ENCODE measurements at regions not wholly inside any gene's neighbourhood (a gene's known extent, or its start where the extent isn't known, plus 50 kb on each side); places are given as distances from the start of the nearest gene placed in this dataset.
"Not testable (repeated sequence)": the region's sequence is repeated elsewhere in the genome, so short reads cannot be mapped to it uniquely, and the experiment has no call there.

DNA sequence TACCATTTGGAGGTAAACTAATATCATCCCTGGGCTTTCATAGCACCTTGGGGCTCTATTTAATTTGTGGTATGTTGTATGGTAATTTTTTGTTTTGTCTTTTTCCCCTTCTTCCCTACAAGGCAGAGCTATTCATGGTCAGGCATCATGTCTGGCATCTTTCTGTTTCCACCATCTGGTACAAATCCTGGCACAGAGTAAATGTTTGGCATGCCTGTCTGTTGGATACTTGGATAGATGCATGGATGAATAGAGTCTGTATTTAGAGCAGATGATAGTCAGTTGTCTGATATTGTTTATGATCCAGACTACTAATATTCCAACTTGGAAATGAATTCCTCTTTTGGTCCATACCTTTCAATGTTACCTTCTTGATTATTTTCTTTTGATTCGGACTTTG lies 139.8 kb downstream of the NEDD1 start:
- H3K27me3 ChIP-seq (ENCODE audit: control insufficient read depth, insufficient read depth, low read length) = no peaks in the 10 kb centered on the region
- H3K4me1 ChIP-seq (ENCODE audit: control insufficient read depth, insufficient read depth, low read length) = peaks cover 15% of the 10 kb centered on the region; the same call in 1 of the 2 replicates
- H3K27ac ChIP-seq (ENCODE audit: low read depth, low read length) = no peak overlapping the region
- H3K4me3 ChIP-seq (ENCODE audit: low read depth, low read length) = no peak overlapping the region
- H3K9ac ChIP-seq (ENCODE audit: low read length) = no peak overlapping the region
- no peaks in the 10 kb centered on the region for H3K36me3 ChIP-seq (ENCODE audit: control insufficient read depth, insufficient read depth, low read length)
- no peaks in the 10 kb centered on the region for H3K9me3 ChIP-seq (ENCODE audit: control insufficient read depth, insufficient read depth, low read depth, low read length)

DNA sequence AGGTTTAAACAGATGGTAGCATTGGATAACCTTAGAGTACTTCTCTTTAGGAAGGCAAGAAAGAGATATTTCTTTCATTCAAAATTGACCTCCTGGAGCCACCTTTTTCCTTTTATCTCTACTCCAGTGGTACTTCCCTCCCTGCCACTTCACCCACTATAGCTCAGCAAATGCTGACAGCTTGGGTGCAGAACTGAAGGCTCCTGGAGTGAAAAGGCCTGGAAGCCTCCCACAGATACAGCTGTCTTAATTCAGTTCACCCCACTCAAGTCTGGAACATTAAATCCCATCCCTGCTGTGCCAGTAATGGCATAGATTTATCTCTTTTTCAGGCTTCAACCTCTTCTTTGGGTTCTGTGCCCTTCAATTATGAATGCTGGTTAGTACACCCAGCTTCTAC lies 140.3 kb downstream of the NEDD1 start:
- no peak overlapping the region for H3K9ac ChIP-seq (ENCODE audit: low read length)
- H3K4me3 ChIP-seq (ENCODE audit: low read depth, low read length) = no peak overlapping the region
- H3K36me3 ChIP-seq (ENCODE audit: control insufficient read depth, insufficient read depth, low read length) = no peaks in the 10 kb centered on the region
- H3K27me3 ChIP-seq (ENCODE audit: control insufficient read depth, insufficient read depth, low read length) = no peaks in the 10 kb centered on the region
- no peaks in the 10 kb centered on the region for H3K9me3 ChIP-seq (ENCODE audit: control insufficient read depth, insufficient read depth, low read depth, low read length)
- H3K4me1 ChIP-seq (ENCODE audit: control insufficient read depth, insufficient read depth, low read length) = peaks cover 15% of the 10 kb centered on the region; the same call in 1 of the 2 replicates
- no peak overlapping the region for H3K27ac ChIP-seq (ENCODE audit: low read depth, low read length)

DNA sequence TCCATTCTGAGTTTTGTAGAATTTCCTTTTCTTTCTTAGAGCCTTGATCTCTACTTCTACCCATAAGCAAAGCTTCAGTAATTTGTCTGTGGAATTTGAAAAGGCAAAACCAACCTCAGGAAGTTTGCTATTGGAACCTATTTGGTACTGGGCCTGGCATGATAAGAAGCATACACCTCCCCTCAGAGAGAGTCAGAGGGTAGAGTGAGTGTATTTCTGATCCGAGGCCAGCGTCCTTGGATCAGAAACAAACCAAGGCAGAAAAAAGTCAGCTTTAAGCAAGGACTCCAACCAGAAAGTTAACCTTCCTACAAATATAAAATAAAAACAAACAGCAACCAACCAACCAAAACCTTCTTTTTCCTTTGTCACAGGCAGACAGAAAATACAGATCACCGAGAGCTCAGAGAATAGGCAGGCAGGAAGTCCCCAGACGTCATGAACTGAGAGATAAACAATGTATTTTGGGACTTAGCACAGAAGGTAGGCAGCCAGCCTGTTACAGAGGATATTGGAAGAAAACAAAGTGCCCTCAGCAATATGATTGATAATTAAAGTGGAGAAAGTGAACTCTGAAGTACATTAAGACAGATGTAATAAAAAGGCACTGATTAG lies 141.5 kb downstream of the NEDD1 start:
- Histone ChIP-seq H3K9ac (ENCODE audit: low read length) (no peak overlapping the region), H3K27me3 (ENCODE audit: control insufficient read depth, insufficient read depth, low read length) (no peaks in the 10 kb centered on the region), H3K4me1 (ENCODE audit: control insufficient read depth, insufficient read depth, low read length) (peaks cover 15% of the 10 kb centered on the region; the same call in 1 of the 2 replicates), H3K4me3 (ENCODE audit: low read depth, low read length) (no peak overlapping the region), H3K27ac (ENCODE audit: low read depth, low read length) (no peak overlapping the region), H3K9me3 (ENCODE audit: control insufficient read depth, insufficient read depth, low read depth, low read length) (0 out of 2 replicates have a peak, but pooled peaks cover 1% of the 10 kb centered on the region), H3K36me3 (ENCODE audit: control insufficient read depth, insufficient read depth, low read length) (no peaks in the 10 kb centered on the region)

DNA sequence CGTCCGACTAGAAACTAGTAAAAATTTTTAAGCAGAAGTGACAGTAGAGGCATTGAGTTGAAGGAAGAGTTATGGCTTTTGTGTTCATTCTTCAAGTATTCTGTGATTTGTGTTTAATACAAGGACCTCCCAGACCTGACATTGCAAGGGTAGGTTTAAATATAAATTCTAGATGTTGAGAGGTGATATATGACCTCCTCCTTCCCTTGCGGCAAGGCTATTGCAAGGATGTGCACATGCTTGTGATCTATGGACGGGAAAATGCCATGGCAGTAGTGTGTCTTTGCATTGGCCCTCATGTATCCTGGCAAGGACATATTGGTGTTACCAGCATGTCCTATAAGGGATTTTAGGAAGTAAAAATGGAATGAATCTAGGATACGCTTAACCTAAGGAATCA lies 143.5 kb downstream of the NEDD1 start:
- Histone ChIP-seq H3K4me1 (ENCODE audit: control insufficient read depth, insufficient read depth, low read length) (peaks cover 7% of the 10 kb centered on the region; the same call in 1 of the 2 replicates), H3K27me3 (ENCODE audit: control insufficient read depth, insufficient read depth, low read length) (no peaks in the 10 kb centered on the region), H3K9ac (ENCODE audit: low read length) (no peak overlapping the region), H3K27ac (ENCODE audit: low read depth, low read length) (no peak overlapping the region), H3K36me3 (ENCODE audit: control insufficient read depth, insufficient read depth, low read length) (no peaks in the 10 kb centered on the region), H3K9me3 (ENCODE audit: control insufficient read depth, insufficient read depth, low read depth, low read length) (0 out of 2 replicates have a peak, but pooled peaks cover 2% of the 10 kb centered on the region), H3K4me3 (ENCODE audit: low read depth, low read length) (no peak overlapping the region)

DNA sequence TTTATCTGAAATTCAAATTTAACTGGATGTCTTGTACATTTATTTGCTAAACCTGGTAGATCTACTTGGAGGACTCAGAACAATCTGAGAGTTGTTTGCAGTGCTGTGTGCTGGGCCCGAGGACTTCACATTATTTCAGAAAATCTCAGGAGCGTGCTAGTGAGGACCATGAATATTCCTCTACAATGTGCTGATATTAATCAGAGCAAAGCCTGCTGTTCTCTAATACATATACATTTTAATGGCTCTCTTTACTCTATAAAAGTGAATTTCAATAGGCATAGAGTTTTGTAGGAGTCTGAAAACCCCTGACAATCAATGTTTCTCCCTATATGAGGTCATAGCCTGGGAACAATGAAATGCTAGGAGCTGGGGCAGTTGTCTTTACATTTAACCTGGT lies 144.3 kb downstream of the NEDD1 start:
- H3K27me3 ChIP-seq (ENCODE audit: control insufficient read depth, insufficient read depth, low read length) = no peaks in the 10 kb centered on the region
- H3K9ac ChIP-seq (ENCODE audit: low read length) = no peak overlapping the region
- H3K4me1 ChIP-seq (ENCODE audit: control insufficient read depth, insufficient read depth, low read length) = peaks cover 7% of the 10 kb centered on the region; the same call in 1 of the 2 replicates
- 0 out of 2 replicates have a peak, but pooled peaks cover 2% of the 10 kb centered on the region for H3K9me3 ChIP-seq (ENCODE audit: control insufficient read depth, insufficient read depth, low read depth, low read length)
- H3K36me3 ChIP-seq (ENCODE audit: control insufficient read depth, insufficient read depth, low read length) = no peaks in the 10 kb centered on the region
- H3K27ac ChIP-seq (ENCODE audit: low read depth, low read length) = no peak overlapping the region
- no peak overlapping the region for H3K4me3 ChIP-seq (ENCODE audit: low read depth, low read length)

DNA sequence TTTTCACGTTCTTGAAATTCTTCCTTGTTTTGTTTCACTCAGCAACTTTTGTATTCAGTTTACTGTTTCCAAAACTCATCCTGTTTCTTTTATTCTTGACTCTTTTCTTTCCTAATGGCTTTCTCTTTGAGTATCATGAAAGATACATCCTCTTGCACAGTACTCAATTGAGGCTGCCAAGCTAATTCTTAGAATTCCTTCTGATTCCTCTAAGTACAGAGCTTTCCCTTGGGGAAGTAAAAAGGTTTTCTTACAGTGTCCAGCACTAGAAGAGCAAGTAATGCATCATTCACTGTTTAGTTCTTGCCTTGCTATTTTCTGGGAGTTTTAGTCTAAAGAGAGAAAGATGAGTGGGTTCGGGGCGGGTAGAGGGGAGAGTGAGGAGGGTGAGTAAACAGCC lies 154.1 kb downstream of the NEDD1 start:
- Histone ChIP-seq H3K9ac (ENCODE audit: low read length) (no peak overlapping the region), H3K27me3 (ENCODE audit: control insufficient read depth, insufficient read depth, low read length) (no peaks in the 10 kb centered on the region), H3K4me3 (ENCODE audit: low read depth, low read length) (no peak overlapping the region), H3K9me3 (ENCODE audit: control insufficient read depth, insufficient read depth, low read depth, low read length) (peaks cover 8% of the 10 kb centered on the region; the same call in 1 of the 2 replicates), H3K4me1 (ENCODE audit: control insufficient read depth, insufficient read depth, low read length) (no peaks in the 10 kb centered on the region), H3K27ac (ENCODE audit: low read depth, low read length) (no peak overlapping the region), H3K36me3 (ENCODE audit: control insufficient read depth, insufficient read depth, low read length) (no peaks in the 10 kb centered on the region)

DNA sequence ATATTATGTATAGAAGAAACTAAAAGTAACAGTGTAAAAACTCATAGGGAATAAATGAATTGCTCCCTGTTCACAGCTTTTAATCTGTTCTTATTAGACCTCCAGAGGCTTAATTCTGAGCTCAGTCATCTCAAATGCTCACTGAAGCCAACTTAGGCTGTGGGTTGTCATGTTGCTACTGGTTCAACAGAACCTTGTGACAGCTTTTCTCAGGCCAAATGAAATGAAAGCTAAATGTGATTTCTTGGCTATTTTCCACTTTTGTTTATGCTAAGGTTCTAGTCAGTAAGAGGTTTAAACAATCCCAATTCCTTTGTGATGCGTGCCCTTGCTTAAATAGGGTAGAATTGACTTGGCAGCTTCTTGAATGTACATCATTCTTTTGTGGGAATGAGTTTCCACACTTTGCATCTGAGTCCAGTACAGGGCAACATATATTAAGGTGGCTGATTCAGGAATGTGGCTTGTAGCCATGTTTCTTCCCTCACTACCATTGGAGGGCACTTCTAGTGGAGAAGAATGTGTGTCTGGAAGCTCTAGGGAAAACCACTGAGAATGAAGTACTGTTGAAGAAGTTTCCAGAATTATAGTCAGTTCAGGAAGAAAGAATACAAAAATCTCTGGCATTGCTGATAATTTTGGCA lies 156.4 kb downstream of the NEDD1 start:
- Histone ChIP-seq H3K4me3 (ENCODE audit: low read depth, low read length) (no peak overlapping the region), H3K27ac (ENCODE audit: low read depth, low read length) (no peak overlapping the region), H3K9me3 (ENCODE audit: control insufficient read depth, insufficient read depth, low read depth, low read length) (no peaks in the 10 kb centered on the region), H3K9ac (ENCODE audit: low read length) (no peak overlapping the region), H3K4me1 (ENCODE audit: control insufficient read depth, insufficient read depth, low read length) (no peaks in the 10 kb centered on the region), H3K27me3 (ENCODE audit: control insufficient read depth, insufficient read depth, low read length) (no peaks in the 10 kb centered on the region), H3K36me3 (ENCODE audit: control insufficient read depth, insufficient read depth, low read length) (no peaks in the 10 kb centered on the region)

DNA sequence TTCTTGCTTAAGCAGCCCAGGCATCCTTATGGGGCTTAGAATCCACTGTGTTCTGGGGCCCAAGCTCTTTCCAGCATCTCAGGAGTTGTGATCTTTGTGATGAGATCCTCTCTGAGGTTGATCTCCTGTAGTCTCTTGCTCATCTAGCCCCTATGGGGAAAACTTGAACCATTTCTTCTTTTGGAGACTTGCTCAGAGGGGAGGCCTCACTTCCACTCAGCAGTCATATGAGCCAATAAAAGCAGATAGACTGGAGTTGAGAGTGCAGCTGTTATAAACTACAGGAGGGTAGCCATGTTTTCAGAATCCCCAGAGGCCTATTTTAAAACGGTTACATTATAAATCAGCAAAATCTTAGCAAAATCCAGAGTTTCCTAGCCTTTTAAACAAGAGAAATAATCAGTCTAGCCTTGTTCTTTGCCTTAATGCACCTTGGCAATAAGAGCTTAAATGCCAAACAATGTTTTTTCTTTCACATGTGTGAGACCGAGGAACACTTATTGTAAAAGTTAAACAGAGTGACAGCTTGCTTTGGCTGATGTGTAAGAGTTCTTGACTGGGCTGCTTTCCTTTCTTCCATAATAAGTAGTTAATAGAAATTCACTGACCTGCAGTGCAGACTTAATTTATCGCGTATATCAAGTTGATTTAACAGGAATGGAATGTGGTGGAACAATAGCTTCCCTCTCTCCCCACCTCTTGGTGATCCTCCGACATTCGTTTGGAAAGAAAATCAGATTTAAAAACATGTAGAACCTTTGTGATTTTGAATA lies 168.3 kb downstream of the NEDD1 start:
- no peaks in the 10 kb centered on the region for H3K9me3 ChIP-seq (ENCODE audit: control insufficient read depth, insufficient read depth, low read depth, low read length)
- no peak overlapping the region for H3K9ac ChIP-seq (ENCODE audit: low read length)
- H3K27ac ChIP-seq (ENCODE audit: low read depth, low read length) = no peak overlapping the region
- no peaks in the 10 kb centered on the region for H3K4me1 ChIP-seq (ENCODE audit: control insufficient read depth, insufficient read depth, low read length)
- H3K4me3 ChIP-seq (ENCODE audit: low read depth, low read length) = no peak overlapping the region
- H3K36me3 ChIP-seq (ENCODE audit: control insufficient read depth, insufficient read depth, low read length) = no peaks in the 10 kb centered on the region
- H3K27me3 ChIP-seq (ENCODE audit: control insufficient read depth, insufficient read depth, low read length) = no peaks in the 10 kb centered on the region

DNA sequence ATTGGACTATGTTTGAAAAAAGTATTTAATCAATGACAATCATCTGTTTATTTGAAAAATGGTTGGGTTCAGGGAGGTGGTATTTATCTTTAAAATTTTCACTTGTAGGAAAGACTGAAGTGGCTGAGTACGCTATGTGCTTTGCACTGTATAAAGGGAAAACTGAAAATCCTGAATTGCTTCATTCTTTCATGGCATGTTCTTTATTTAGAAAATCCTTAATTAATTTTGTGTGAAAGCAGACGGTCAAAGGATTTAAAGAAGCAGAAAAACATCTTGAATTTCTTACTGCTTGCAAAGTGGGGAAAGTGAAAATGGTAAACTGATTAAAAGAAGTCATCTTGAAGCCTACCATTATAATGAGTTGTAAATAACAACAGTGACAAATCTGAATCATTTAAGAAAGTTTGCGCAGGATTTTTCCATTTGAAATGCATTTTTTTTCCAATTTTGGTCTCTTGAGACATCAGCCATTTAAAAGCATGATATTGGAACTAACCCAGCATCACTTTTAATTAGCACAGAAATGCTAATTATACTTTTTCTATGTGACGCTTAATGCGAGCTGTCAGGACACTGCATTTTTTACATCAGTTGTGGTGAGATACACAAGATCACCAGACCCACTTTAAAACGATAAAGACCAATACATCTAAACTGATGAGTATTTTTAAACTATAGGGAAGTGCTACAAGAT lies 169.0 kb downstream of the NEDD1 start:
- no peak overlapping the region for H3K9ac ChIP-seq (ENCODE audit: low read length)
- no peaks in the 10 kb centered on the region for H3K4me1 ChIP-seq (ENCODE audit: control insufficient read depth, insufficient read depth, low read length)
- no peak overlapping the region for H3K4me3 ChIP-seq (ENCODE audit: low read depth, low read length)
- no peak overlapping the region for H3K27ac ChIP-seq (ENCODE audit: low read depth, low read length)
- no peaks in the 10 kb centered on the region for H3K36me3 ChIP-seq (ENCODE audit: control insufficient read depth, insufficient read depth, low read length)
- H3K27me3 ChIP-seq (ENCODE audit: control insufficient read depth, insufficient read depth, low read length) = no peaks in the 10 kb centered on the region
- H3K9me3 ChIP-seq (ENCODE audit: control insufficient read depth, insufficient read depth, low read depth, low read length) = no peaks in the 10 kb centered on the region

DNA sequence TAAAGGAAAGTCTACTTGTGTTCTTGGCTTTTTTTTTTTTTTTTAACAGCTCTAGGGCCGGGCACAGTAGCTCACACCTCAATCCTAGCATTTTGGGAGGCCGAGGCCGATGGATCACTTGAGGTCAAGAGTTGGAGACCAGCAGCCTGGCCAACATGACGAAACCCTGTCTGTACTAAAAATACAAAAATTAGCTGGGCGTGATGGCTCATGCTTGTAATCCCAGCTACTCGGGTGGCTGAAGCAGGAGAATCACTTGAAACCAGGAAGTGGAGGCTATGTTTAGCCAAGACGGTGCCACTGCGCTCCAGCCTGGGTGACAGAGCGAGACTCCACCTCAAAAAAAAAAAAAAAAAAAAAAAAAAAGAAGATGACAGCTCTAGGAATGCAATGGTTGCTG lies 169.9 kb downstream of the NEDD1 start:
- H3K27me3 ChIP-seq (ENCODE audit: control insufficient read depth, insufficient read depth, low read length); H3K4me3 ChIP-seq (ENCODE audit: low read depth, low read length); H3K9ac ChIP-seq (ENCODE audit: low read length); H3K4me1 ChIP-seq (ENCODE audit: control insufficient read depth, insufficient read depth, low read length); H3K27ac ChIP-seq (ENCODE audit: low read depth, low read length); H3K36me3 ChIP-seq (ENCODE audit: control insufficient read depth, insufficient read depth, low read length); H3K9me3 ChIP-seq (ENCODE audit: control insufficient read depth, insufficient read depth, low read depth, low read length): not testable (repeated sequence)

Measured in HUES6 (cell line).